Tibial nerve (tissue), 4 donors: ENCODE measurements at regions not wholly inside any gene's neighbourhood (a gene's known extent, or its start where the extent isn't known, plus 50 kb on each side); places are given as distances from the start of the nearest gene placed in this dataset.

Experiments
- CTCF ChIP-seq, 5 experiments: fragments of 200-600 bp in 3 of 5; fragments of 450-650 bp in 2 of 5; sonication (generic) in 3 of 5; IDR thresholded peaks; one replicate each; pipeline ENCODE4 v1.5.1; 2016 to 2019; ENCODE audit warnings: antibody characterized with exemption in 5 of 5, mild to moderate bottlenecking in 3 of 5, moderate library complexity in 2 of 5
- EP300 ChIP-seq, 2 donors: sonication (generic); formaldehyde crosslinking; IDR thresholded peaks; one replicate each; pipeline ENCODE4 v1.6.1; 2017; ENCODE audit warnings: antibody characterized with exemption in 2 of 2, mild to moderate bottlenecking in 1 of 2
- POLR2A ChIP-seq, 2 donors: fragments of 450-650 bp; IDR thresholded peaks; one replicate each; pipeline ENCODE4 v1.6.1; 2017; ENCODE audit warnings: antibody characterized with exemption in 2 of 2, mild to moderate bottlenecking in 2 of 2, moderate library complexity in 2 of 2

- TF ChIP-seq POLR2A (IDR thresholded peaks at IDR 0.05) (no peak), CTCF (IDR thresholded peaks at IDR 0.05) (no peak), EP300 (IDR thresholded peaks at IDR 0.05) (no peak)
Observed at GRCh38 chr2:122105877-122106206, 350.4 kb downstream of the TSN start.
